GM18520 (cell line): ENCODE measurements at regions not wholly inside any gene's neighbourhood (a gene's known extent, or its start where the extent isn't known, plus 50 kb on each side); places are given as distances from the start of the nearest gene placed in this dataset.
A peak's percentile ranks its signal among the peaks of the same experiment; 100 is the strongest.

Source experiments
- ATAC-seq: cut with Tn5 transposase; IDR thresholded peaks from one replicate; pipeline ENCODE4 v1.9.1; 2021; ENCODE audit not compliant: unreplicated experiment

DNA sequence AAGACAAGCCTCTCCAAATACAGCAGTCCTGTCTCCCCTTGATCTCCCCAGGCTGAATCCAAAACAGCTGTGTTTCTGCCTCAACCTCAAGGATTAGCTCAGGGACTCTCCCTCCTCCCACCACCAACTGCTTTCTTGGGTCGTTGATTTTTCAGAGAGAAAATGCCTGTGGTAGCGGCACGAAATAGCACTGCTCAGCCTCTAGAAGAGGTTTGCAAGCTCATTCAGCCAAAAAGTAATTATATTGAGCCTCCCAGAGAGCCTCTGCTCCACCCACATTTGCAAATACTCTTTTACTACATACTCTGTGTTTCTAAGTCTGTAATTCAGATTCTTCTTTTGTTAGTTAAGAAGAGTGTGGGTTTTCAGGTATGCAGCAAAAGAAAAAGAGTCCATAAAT, 396.4 kb upstream of the TNP1 start:
- no peak for ATAC-seq

DNA sequence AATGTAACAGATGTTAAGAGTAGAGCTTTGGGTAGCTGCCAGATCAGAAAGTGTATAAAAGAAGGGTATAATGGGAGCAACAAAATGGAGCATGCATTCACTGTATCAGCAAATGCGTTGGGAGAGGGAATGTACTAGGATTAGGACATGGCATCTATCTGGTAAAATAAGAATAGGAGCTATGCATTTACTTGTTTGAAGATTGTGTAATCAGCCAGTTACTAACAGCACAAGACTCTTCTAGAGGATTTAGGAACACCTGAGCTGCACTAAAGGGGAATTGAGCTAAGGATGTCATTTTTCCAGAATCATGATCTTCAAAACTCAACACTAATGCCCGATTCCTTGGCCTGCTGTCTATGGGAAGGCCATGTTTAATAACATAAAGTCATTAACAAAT, 394.2 kb upstream of the TNP1 start:
- ATAC-seq = no peak

DNA sequence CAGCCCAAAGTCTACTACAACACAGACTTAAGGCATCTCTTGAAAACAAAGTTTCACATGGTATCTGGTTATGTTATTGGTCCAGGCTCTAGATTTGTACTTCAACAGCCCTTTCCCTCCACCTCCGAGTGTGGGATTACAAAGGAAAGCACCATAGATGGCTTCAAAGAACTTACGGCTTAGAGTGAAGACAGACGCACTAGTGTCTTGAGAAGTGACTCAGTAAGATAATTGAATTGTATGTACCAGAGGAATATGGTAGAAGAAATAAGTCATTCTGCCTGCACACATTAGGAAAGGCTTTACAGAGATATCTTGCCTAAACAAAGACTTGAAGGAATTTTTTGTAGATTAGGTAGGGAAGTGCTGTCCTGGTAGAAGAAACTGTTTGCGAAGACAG, 392.3 kb upstream of the TNP1 start:
- ATAC-seq = no peak

DNA sequence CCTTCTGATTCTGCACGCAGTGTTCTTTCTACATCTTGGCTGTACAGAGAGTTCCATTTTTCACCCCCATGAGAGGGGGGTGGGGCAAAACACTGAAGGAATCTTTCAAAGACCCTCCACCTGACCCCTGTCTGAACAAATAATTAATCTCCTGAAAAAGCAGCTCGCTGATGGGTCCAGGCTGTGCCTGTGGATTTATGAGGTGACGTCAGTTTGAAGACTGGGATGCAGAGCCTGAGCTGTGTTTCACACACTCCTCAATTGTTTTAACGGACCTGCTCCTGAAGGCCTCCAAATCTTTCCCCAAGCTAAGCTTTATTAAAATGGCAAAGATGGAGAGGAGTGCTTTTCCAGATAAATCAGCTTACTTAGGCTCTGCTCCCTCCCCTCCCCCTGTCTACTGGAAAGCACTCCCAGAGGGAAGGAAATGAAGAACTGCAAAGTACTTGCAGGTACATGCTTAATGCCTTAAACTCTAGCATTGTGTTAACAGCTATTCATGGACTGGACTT, 390.2 kb upstream of the TNP1 start:
- ATAC-seq = no peak

DNA sequence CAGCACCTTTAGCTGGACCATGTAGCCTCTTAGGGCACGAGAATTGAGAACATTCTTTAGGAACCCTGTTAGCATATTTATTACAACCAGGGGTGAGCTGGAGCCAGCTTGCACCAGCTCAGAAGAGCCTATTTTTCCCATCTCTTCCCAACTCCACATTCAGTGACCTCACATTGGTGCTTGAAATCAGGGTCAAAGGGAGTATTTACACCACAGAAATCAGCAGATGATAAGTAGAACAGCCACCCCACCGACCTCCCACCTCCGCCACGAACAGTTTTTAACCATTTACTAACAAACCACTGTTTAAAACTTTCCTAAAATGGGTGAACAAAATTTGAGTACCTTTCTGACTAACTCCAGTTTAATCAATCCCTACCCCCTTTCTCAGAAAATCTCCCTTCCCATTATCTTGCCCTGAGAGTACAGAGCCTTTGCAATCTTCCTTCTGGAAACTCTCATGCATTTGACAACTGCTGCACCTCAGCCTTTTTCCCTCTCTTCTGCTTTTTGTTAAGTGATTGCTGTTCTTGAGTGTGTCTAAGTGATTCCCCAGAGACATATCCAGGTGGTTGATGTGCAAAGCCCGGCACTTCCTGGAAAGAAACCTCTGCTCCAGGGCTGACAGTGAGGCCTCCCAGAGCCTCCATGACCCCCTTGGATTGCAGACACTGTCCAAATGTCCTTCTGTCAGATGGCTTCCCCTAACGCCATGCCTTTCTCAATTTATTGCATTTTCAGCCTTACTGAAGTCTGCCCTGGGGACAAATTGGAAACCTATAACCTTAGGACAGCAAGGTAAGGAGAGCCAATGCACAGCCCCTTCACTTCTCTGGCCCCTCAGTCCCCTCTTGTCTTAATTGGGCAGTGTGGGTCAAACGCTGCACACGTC, 389.5 kb upstream of the TNP1 start:
- ATAC-seq = no peak

DNA sequence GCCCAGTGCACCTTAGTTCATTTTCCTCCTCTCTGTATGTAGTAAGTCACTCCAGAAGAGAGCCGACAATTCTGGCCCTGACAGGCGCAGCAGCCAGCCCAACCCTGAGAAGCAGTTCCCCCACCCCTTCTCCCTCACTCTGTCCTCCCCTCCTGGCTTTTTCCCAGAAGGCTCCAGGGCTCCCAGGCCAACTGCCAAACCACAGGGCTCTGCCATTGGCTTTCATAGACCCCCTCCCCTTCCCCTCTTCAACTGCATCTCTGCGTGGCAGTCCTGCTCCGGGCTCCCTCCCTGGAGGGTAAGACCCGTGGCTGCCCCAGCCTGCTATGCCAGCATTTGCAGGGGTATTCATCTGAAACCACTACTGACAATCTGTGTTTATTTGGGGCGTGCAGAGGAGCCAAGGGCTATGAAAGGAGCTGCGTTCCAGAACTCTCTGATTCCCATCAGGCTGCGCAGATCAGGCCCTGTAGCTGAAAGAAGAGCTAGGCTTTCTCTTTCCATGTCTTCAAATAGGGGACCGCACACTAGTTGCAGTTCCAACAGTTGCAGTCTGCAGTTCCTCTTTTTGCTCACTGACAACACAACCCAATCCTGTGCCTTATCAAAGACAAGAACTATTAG, 388.6 kb upstream of the TNP1 start:
- no peak for ATAC-seq

DNA sequence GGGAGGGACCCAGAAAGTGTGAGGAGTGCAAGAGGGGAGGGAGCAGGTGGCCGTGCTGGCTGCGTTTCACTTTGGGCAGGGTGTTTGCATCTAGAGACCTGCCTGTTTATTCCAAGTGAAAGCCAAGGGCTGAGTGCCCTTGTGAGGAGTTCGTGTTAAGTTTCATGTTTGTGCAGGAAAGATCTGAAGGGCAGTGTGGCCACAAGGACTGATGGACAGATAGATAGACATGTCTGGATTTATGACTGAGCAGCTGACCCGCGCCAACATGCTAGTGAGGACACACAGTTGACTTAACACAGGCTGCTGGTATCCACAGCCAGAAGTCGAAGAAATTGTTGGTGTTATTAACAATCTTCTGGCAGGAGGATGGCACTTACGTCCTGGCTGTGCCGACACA, 387.6 kb upstream of the TNP1 start:
- ATAC-seq = no peak

DNA sequence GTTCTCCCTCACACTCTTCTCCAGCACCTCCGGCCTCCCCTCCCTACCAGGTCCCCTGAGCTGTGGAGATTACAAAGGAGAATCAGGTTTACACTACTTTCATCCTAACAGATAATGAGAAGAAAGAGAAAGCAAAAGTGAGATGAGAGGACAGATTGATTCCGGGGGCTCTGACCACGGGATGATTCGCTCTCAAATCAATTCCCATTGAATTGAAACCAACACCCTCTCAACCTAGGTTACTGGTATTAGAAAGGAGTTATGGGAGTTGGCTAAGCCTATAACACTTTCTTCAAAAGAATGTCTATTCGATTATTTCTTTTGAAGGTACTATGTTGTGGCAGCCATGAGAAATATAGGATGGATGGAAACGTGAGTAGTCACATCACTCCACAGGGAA, 386.2 kb upstream of the TNP1 start:
- ATAC-seq = no peak

DNA sequence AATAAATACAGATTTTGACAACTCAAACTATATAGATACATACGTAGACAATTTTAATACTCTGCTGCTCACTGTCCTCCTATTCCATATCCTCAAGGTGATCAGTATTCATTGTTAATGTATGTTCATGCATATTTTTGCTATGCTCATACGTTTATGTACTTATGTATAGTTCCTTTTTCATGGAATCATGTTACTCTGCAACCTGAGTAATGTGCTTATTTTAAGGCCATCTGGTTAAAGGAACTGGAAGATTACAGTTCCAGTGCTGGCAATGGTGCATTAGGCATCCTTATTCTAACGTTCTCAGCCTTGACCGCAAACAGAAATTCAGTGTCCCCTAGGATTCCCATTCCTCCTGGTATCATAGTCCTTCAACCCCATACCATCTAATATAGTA, 385.0 kb upstream of the TNP1 start:
- ATAC-seq = no peak

DNA sequence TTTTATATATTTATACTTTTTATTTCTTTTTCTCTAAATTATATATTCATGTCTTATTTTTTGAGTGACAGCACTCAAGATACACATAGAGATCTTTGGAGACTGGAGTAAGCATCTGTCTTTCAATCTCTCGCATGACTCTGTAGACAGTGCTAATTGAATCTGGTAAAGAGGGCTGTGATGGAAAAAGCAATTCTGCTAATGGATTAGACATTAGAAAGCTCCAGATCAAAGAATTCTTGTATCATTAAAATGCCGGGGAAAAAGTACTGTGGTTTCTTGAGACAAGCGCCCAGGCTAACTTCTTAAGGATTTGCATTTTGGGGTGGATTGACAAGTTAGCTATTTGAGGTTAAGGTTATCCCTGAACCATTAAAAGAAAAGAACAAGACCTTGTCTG, 383.1 kb upstream of the TNP1 start:
- no peak for ATAC-seq

DNA sequence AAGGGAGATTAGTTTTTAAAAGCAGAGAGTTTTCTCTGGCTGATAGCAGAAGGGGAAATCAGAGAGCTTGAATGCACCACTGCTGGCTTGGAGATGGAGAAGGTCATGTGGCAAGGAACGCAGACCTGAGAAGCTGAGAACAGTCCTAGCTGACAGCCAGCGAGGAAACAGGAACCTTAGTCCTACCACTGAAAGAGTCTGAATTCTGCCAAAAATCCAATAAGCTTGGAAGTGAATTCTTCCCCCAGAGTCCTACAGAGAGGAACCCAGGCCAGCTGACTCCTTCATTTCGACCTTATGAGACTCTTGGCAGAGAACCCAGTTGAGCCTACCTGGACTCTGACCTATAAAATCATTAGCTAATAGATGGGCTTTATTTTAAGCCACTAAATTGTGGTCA, 371.9 kb upstream of the TNP1 start:
- no peak for ATAC-seq

DNA sequence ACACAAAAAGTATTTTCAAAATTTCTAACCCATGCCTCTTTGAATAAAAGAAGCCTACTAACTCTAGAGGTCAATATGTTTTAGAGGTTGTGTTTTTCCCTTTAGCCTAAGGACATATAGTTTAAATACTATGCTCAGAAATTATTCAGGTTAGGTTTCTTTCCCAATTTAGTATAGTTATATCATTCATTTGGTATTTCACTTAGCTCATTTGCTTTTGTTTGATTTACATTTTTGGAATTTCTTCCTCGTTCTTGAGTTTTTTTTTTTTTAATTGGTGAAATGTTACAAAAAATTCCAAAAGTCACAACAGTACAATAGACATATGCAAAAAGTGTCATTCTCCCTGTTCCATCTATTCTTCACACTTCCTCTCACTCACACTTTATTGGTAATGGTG, 371.3 kb upstream of the TNP1 start:
- ATAC-seq = no peak

DNA sequence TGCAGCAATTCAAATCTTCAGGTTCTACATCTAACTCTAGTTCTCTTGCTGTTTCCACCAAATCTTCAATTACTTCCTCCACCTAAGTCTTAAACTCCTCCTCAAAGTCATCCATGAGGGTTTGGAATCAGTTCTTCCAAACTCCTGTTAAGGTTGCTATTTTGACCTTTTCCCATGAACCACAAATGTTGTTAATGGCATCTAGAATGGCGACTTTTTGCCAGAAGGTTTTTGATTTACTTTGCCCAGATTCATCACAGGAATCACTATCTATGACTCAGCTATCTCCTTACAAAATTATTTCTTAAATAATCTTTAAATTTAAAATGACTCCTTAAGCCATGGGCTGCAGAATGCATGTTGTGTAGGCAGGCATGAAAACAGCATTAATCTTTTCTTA, 368.9 kb upstream of the TNP1 start:
- no peak for ATAC-seq

DNA sequence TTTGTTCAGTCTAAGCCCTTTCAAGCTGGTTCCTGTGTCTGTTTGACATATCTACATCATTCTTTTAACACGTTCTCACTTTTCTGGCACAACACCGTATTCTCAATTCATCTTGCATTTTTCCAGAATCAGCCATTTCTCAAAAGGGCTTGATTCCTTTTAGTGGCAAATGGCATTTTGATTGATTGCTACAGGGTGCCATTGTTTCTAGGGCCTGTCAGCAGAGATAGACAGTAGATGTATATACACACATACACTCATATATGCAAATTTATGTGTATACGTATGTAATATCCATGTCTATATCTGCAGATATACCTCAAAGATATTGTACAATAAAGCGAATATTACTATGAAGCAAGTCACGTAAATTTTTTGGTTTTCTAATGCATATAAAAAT, 367.9 kb upstream of the TNP1 start:
- ATAC-seq = no peak

DNA sequence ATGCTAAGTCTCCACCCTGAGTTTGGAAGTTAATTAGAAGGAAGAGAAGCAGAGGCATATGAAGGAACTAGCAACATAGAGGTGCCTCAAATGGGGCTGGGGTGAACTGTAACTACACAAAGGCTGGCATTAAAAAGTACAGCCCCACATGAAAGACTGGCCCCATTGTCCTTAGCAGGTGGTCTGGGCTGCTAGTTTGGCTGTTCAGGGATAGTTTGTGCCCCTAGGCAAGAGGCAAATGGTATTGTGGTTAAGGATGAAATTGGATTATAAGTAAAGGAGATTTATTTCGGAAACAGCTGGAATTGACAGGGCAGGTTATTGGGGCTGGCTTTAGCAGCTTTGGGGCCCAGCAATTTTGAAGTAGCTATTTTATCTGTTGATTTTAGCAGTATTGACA, 365.7 kb upstream of the TNP1 start:
- ATAC-seq = no peak

DNA sequence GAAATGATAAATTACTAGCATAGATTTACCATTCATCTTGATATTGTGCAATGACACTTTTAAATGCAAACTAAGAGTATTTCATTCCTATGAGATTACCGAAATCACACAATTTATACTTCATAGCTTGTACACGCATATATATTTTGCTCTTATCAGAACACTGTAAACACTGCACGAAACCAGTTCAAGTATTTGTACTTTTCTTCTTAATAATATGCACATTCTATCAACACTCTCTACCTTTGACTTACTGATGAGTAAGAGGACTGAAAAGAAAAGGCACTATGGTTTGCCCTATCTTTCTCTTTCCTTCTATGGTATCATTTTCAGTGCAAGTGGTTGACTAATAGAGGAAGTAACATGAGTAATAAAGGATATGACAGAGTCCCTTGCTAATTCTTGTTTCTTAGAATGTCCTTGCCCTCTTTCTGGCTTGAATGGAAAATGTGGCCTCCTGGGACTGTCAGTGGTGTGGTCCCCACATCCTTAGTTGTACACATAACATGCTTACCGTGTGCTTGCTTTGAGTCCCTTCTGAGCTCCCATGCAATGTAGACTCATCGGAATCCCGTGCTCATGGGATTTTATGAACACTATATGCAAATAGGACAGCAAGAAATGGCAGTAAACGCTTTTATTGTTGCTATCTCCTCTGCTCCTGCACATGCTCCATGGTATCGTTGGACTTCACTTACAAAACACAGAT, 363.5 kb upstream of the TNP1 start:
- ATAC-seq = peak; percentile 84

DNA sequence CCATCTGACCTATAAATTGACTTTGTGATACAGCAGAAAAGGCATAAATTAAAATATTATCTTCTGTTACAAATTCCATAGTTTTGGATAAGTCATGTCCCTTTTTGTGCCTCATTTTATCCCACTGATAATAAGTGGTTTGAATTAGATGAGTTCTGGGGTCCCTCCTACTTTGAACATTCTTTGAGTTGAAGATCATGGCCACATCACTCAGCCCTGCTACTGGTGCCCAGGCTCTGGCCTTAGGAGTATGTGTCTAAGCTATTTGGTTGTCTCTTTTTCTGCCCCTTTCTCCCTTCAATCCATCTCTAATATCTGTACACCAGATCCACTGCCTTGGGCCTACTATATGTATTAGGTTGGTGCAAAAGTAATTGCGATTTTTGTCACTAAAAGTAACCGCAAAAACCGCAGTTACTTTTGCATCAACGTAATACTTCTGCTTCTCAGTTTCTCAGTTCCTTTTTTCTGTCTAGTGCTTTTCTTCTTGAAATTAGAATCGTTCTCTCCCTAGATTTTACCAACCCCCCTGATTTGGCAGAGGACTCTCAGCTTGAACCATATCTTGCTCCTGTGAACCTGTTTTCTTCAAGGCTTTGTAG, 362.5 kb upstream of the TNP1 start:
- ATAC-seq = peak; percentile 26

DNA sequence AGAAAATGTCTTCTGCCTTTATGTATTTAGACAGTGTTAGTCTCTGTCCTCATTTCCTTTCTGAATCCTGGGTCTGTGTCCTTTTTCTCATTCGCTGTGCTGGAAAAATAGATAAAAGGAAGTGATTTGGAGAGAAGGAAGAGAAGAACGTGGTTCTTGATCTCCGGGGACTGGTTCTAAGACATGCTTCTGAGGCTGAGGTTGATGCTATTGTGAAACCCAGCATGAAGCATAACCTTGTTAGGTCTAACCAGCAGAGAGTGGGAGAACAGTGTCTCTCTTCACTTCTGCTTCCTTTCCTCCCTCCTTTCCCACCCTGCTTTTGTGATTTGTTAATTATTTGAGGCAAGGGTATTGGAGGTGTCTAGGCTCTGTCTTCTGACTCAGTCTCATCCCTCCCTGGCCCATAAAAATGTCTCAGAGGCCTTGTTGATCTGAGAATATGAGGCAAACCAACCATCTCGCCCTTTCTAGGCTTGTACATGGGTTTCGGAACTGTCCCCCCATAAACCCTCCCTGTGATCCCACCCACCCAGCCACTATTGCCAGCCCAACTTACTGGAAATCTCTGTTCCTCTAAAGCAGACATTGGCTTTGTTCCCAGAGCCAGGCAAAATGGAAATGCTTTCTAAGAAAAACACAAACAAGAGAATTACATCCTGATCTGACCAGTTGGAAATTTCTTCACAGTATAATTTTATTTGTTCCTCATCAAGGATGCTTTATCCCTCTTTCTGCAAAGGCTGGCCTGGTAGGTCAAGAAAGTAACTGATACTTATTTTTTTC, 360.6 kb upstream of the TNP1 start:
- ATAC-seq = no peak

DNA sequence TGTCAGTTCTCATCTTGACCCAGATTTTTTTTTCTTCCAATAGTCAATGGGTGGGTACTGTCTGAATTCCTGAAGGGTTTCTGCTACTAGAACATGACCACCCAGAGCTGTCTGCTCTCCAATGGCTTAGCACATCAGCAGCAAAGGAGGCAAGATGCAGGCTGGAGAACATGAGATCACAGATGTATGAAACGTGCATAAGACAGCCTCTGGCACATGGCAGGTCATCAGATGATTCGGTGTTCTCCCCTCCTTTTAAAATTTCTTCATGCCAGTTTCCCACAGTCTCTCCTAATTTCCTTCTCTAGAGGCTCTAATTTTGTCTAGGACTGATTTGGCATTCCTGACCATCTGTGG, 359.3 kb upstream of the TNP1 start:
- ATAC-seq = no peak

DNA sequence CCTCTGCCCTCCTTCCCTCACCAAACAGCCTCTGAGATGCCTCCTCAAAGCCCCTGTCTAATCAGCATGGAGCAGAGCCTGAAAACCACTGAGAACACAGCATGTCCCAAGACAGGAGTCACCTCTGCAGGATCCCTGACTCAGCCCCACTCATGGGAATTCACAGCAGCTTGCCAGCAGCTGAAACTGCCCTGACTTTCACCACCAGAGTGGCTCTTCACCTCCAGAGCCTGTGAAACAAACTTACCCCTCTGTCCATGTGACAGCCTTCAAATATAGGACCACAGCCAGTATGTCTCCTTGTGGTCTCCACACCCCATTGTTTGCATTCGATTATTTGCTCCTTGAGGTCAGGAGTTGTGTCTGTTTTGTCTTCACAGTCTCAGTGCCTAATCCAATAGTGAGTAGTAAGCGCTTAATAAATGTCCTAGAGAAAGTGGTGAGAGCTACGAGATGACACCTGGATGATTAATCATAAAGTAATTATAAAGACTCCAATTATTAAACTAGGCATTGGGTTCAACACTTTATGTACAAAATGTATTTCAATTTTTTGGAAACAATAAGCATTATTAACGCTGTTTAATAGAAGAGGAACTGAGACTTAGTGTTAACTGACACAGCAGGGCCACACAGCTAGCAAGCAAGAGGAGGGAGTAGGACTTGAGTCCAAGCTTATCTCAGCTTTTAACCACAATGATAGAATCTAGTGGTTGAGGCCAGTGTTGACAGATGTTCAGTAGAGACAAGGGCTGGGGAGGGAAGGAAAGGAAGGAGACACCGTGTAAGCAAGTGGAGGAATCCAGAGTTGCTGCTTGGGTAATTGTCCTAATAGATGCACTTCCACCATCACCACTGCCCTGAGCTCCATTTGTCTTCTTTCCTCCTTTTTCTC, 358.7 kb upstream of the TNP1 start:
- peak; percentile 27 for ATAC-seq
